ENCODE measurements at regions not wholly inside any gene's neighbourhood (a gene's known extent, or its start where the extent isn't known, plus 50 kb on each side); places are given as distances from the start of the nearest gene placed in this dataset.

DNA sequence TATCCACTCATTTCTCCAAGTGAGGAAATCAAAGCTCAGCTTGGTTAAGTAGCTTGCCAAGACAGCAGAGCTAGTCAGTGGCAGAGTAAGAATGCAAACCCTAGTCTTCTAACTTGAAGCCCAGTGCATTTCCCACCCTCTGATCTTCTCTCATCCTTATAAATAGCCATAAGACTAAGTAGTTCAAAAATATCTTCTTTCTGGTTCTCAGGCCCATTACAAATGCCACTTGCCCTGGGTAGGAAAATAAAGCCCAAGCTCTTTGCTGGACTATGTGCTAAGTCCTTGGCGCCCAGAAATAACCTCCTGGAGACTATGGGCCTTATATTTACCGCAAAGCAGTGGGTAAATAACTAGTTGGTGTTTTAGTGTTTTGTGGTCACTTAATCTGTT is 505.8 kb downstream of the PLPP3 start:
- DNase-seq (ENCODE audit: low spot score) = no peak

DNA sequence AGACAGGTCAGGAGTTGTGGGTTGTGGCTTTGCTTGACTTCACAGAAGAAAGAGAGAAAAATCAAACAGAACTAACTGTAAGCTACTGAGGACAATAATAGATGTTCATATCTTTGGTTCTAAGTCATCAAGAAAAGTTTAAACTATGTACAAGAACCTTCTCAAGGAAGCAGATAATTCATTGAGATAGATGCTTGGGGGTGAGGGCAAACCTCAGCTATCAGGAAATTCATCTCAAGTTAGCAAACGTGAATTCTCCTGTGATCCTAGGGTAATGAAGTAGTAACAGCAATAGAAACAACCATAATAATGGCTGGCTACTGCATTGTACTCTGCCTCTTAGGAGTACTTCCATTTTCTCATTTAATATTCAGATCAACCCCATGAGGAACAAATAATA is 506.2 kb downstream of the PLPP3 start:
- DNase-seq (ENCODE audit: low spot score) = no peak

GRCh38 chr1:56072310-56072709 is 507.1 kb downstream of the PLPP3 start:
- no peak for DNase-seq (ENCODE audit: low spot score)

GRCh38 chr1:56071351-56071750 is 508.0 kb downstream of the PLPP3 start:
- no peak for DNase-seq (ENCODE audit: low spot score)

- DNase-seq (ENCODE audit: low spot score) = no peak
These were observed 508.8 kb downstream of the PLPP3 start for GRCh38 chr1:56070601-56071000.

GRCh38 chr1:56069824-56070223 is 509.5 kb downstream of the PLPP3 start:
- no peak for DNase-seq (ENCODE audit: low spot score)

DNA sequence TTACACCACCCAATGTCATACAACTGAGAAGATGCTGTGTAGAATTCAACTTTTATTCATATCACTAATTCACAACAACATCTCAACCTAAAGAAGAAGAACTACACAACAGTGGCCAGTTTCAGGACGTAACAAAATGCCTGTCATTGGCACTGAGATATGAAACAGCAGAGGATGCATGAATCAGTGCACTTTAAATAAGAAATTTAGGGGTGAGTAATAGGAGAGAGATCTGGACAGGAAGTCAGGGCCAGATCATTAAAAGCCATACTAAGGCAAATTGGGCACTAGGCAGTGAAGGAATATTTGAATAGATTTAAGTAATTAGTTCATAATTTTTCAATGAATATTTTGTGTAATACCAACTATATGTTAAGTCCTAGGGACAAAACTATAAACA is 510.5 kb downstream of the PLPP3 start:
- no peak for DNase-seq (ENCODE audit: low spot score)

DNA sequence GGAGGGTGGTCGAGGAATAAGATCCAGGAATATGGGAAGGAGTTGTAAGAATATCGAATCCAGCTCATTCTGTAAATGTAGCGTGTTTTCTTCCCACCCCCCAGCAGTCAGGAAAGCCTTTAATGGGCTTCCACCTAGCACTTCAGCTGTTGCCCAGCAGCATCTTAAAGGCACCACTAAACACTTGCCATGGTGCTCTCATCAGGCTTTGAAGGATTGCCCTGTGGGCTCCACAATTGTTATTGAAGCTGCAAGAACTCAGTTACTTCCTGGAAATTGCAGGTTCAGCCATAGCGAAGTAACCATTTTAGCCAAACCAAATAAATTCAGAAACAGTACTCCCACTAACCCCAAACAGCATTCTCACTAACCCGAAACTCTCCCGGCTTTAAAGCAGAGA is 511.2 kb downstream of the PLPP3 start:
- DNase-seq (ENCODE audit: low spot score) = no peak

DNA sequence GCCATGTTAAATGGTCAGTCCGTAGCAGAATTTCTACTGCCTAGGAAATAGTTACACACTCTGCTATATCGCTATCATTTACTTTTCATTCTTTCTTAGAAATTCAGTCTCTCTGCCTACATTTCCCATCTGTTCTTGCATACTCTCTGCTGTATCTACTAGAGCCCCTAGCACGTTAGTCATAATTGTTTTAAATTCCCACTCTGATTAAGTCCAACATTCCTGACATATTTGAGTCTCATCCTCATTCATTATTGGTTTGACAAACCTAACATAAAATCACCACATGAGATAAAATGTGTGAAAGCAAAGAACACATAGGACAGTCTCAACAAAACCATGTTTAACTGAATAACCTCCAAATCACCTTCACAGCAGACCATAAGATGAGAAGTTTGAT is 513.6 kb downstream of the PLPP3 start:
- DNase-seq (ENCODE audit: low spot score) = no peak

DNA sequence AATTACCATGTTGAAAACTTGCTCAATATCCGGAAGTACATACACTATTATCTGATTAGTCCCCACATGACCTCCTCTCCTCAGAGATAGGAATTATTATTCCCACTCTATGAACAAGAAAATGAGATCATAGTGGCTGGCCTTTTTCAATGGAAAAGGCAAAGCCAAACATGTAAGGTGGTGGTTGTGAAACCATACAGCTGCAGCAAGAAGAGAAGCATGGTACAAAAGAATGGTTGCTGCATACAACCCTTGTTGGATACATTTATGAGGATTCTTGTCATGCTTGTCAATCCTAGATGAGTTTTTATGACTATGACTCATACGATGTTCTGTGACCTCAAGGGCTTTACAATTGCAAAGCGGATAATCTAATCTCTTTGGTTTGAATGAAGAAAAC is 514.7 kb downstream of the PLPP3 start:
- DNase-seq (ENCODE audit: low spot score) = no peak

GRCh38 chr1:56063461-56063860 is 515.9 kb downstream of the PLPP3 start:
- no peak for DNase-seq (ENCODE audit: low spot score)

- DNase-seq (ENCODE audit: low spot score) = no peak
These were observed 516.7 kb downstream of the PLPP3 start for GRCh38 chr1:56062625-56063024.

GRCh38 chr1:56061824-56062223 is 517.5 kb downstream of the PLPP3 start:
- no peak for DNase-seq (ENCODE audit: low spot score)

- no peak for DNase-seq (ENCODE audit: low spot score)
These were observed 518.5 kb downstream of the PLPP3 start for GRCh38 chr1:56060906-56061305.

GRCh38 chr1:56057466-56058405 is 521.6 kb downstream of the PLPP3 start:
- DNase-seq (ENCODE audit: low spot score) = no peak

GRCh38 chr1:56056438-56057287 is 522.7 kb downstream of the PLPP3 start:
- no peak for DNase-seq (ENCODE audit: low spot score)

- DNase-seq (ENCODE audit: low spot score) = no peak
These were observed 524.4 kb downstream of the PLPP3 start for GRCh38 chr1:56054959-56055358.

- no peak for DNase-seq (ENCODE audit: low spot score)
These were observed 527.3 kb downstream of the PLPP3 start for GRCh38 chr1:56052041-56052440.

DNA sequence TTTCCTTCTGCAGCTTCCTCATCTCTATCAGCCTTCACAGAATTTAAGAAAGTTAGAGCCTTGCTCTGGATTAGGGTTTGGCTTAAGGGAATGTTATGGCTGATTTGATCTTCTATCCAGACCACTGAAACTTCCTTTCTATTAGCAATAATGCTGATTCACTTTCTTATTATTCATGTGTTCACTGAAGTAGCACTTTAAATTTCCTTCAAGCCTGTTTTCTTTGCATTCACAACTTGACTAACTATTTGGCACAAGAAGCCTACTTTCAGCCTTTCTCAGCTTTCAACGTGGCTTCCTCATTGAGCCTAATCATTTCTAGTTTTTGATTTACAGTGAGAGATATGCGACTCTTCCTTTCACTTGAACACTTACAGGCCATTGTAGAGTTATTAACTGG is 528.5 kb downstream of the PLPP3 start:
- no peak for DNase-seq (ENCODE audit: low spot score)

DNA sequence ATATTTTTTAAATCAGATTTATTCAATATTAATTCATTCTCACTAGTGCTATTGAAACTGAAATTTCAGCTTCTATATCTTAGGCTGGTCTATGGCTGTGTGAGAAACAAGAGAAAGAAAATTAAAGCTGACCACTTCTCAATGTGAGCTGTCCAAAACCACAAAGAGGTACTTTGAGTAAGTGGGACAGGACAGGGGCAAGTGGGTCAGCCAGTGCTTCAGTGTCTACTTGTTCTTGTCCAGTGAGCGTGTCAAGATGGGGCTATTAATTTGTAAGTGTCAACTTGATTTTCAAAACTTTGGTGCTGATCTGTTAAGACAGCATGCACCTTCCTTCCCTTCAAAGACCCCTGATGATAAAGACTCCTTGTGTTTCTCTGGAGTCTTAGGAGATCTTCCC is 533.9 kb downstream of the PLPP3 start:
- no peak for DNase-seq (ENCODE audit: low spot score)

GRCh38 chr1:56045062-56045461 is 534.3 kb downstream of the PLPP3 start:
- no peak for DNase-seq (ENCODE audit: low spot score)

- no peak for DNase-seq (ENCODE audit: low spot score)
These were observed 542.9 kb downstream of the PLPP3 start for GRCh38 chr1:56036479-56036878.
